NCI-H345 treated with DMSO at 0.1 percent for 48 hours (cell line): ENCODE measurements at regions not wholly inside any gene's neighbourhood (a gene's known extent, or its start where the extent isn't known, plus 50 kb on each side); places are given as distances from the start of the nearest gene placed in this dataset.
A peak's percentile ranks its signal among the peaks of the same experiment; 100 is the strongest.

Experiments used
- DNase-seq: peaks from one replicate; lab custom pipeline; 2025; ENCODE audit not compliant: unreplicated experiment; lab: John Stamatoyannopoulos, UW

GRCh38 chr10:128605180-128605579 is 479.0 kb upstream of the MKI67 start:
- DNase-seq: no peak

GRCh38 chr10:128606055-128606454 is 479.8 kb upstream of the MKI67 start:
- DNase-seq: no peak

- no peak for DNase-seq
These were observed 482.6 kb upstream of the MKI67 start for GRCh38 chr10:128608791-128609190.

- no peak for DNase-seq
These were observed 483.2 kb upstream of the MKI67 start for GRCh38 chr10:128609460-128609859.

- DNase-seq: no peak
These were observed 483.9 kb upstream of the MKI67 start for GRCh38 chr10:128610113-128610512.

- DNase-seq: no peak
These were observed 486.0 kb upstream of the MKI67 start for GRCh38 chr10:128612195-128612594.

GRCh38 chr10:128612631-128613030 is 486.4 kb upstream of the MKI67 start:
- no peak for DNase-seq

- DNase-seq: no peak
These were observed 487.9 kb upstream of the MKI67 start for GRCh38 chr10:128614016-128614605.

- DNase-seq: no peak
These were observed 488.8 kb upstream of the MKI67 start for GRCh38 chr10:128614802-128615553.

- no peak for DNase-seq
These were observed 491.3 kb upstream of the MKI67 start for GRCh38 chr10:128617532-128617931.

- no peak for DNase-seq
These were observed 496.5 kb upstream of the MKI67 start for GRCh38 chr10:128622706-128623105.

- DNase-seq: no peak
These were observed 497.6 kb upstream of the MKI67 start for GRCh38 chr10:128623776-128624175.

GRCh38 chr10:128624656-128625530 is 498.7 kb upstream of the MKI67 start:
- no peak for DNase-seq

GRCh38 chr10:128625926-128626325 is 499.7 kb upstream of the MKI67 start:
- DNase-seq: no peak

- DNase-seq: no peak
These were observed 500.3 kb upstream of the MKI67 start for GRCh38 chr10:128626397-128627000.

GRCh38 chr10:128627811-128628210 is 501.6 kb upstream of the MKI67 start:
- DNase-seq: no peak

- DNase-seq: no peak
These were observed 502.0 kb upstream of the MKI67 start for GRCh38 chr10:128628252-128628651.

- DNase-seq: no peak
These were observed 503.2 kb upstream of the MKI67 start for GRCh38 chr10:128629111-128630096.

- no peak for DNase-seq
These were observed 504.6 kb upstream of the MKI67 start for GRCh38 chr10:128630787-128631252.

GRCh38 chr10:128631801-128632241 is 505.6 kb upstream of the MKI67 start:
- peak; percentile 26 for DNase-seq
